ENCODE measurements at regions not wholly inside any gene's neighbourhood (a gene's known extent, or its start where the extent isn't known, plus 50 kb on each side); places are given as distances from the start of the nearest gene placed in this dataset.

GRCh38 chr3:152719264-152719663 lies 115.7 kb upstream of the P2RY1 start:
- Histone ChIP-seq H3K9me3 (no peaks in the 10 kb centered on the region), H3K27me3 (no peaks in the 10 kb centered on the region), H3K36me3 (no peaks in the 10 kb centered on the region), H3K4me1 (peaks cover 0 to 19% (median 4%) of the 10 kb centered on the region in 3 donors), H3K4me3 (no peak overlapping the region), H3K27ac (peak overlapping the region in 3 of 4 donors; percentile 15 to 45 (median 43))
- no peak for DNase-seq
- TF ChIP-seq CTCF (IDR thresholded peaks at IDR 0.05), result no peak
- no peak for TF ChIP-seq POLR2A (IDR thresholded peaks at IDR 0.05)
- WGBS, 2 donors, result 43 to 44% methylated on average over 2 of the region's 2 CpGs
- intact Hi-C loops (cut with DNase I), result no loop called here

- H3K27ac ChIP-seq, result no peak overlapping the region
- H3K27me3 ChIP-seq, result no peaks in the 10 kb centered on the region
- no peak for TF ChIP-seq CTCF (IDR thresholded peaks at IDR 0.05)
- TF ChIP-seq POLR2A (IDR thresholded peaks at IDR 0.05), result no peak
- no peak for DNase-seq
- no peaks in the 10 kb centered on the region for H3K36me3 ChIP-seq
- no peak overlapping the region for H3K4me3 ChIP-seq
- intact Hi-C loops (cut with DNase I), result no loop called here
- WGBS, 2 donors, result 83 to 86% methylated on average over 4 of the region's 4 CpGs
- H3K9me3 ChIP-seq, result no peaks in the 10 kb centered on the region
- H3K4me1 ChIP-seq, result peaks cover 0 to 19% (median 4%) of the 10 kb centered on the region in 3 donors
Measured at GRCh38 chr3:152720951-152721718, 113.8 kb upstream of the P2RY1 start.

GRCh38 chr3:152724270-152724669 lies 110.7 kb upstream of the P2RY1 start:
- H3K4me1 ChIP-seq, result peaks cover 0 to 1% (median 0%) of the 10 kb centered on the region in 3 donors
- no peak for DNase-seq
- no peaks in the 10 kb centered on the region for H3K36me3 ChIP-seq
- TF ChIP-seq POLR2A (IDR thresholded peaks at IDR 0.05) (no peak), CTCF (IDR thresholded peaks at IDR 0.05) (no peak)
- no peaks in the 10 kb centered on the region for H3K27me3 ChIP-seq
- WGBS, 2 donors, result 86 to 87% methylated on average over 1 of the region's 1 CpG
- no peak overlapping the region for H3K27ac ChIP-seq
- no peak overlapping the region for H3K4me3 ChIP-seq
- intact Hi-C loops (cut with DNase I), result no loop called here
- H3K9me3 ChIP-seq, result no peaks in the 10 kb centered on the region

- no peaks in the 10 kb centered on the region for H3K9me3 ChIP-seq
- H3K4me1 ChIP-seq, result no peaks in the 10 kb centered on the region
- no peak for DNase-seq
- WGBS, 2 donors, result 58% methylated on average over 2 of the region's 2 CpGs
- intact Hi-C loops (cut with DNase I), result no loop called here
- H3K36me3 ChIP-seq, result no peaks in the 10 kb centered on the region
- H3K27ac ChIP-seq, result no peak overlapping the region
- H3K4me3 ChIP-seq, result no peak overlapping the region
- no peak for TF ChIP-seq CTCF (IDR thresholded peaks at IDR 0.05)
- TF ChIP-seq POLR2A (IDR thresholded peaks at IDR 0.05), result no peak
- no peaks in the 10 kb centered on the region for H3K27me3 ChIP-seq
Measured at GRCh38 chr3:152728231-152728980, 106.5 kb upstream of the P2RY1 start.

- Histone ChIP-seq H3K4me3 (no peak overlapping the region), H3K9me3 (no peaks in the 10 kb centered on the region), H3K4me1 (no peaks in the 10 kb centered on the region), H3K27ac (no peak overlapping the region), H3K27me3 (no peaks in the 10 kb centered on the region), H3K36me3 (no peaks in the 10 kb centered on the region)
- intact Hi-C loops (cut with DNase I), result no loop called here
- WGBS, 2 donors, result 73 to 84% methylated on average over 5 of the region's 5 CpGs
- TF ChIP-seq POLR2A (IDR thresholded peaks at IDR 0.05) (no peak), CTCF (IDR thresholded peaks at IDR 0.05) (no peak)
- DNase-seq, result no peak
Measured at GRCh38 chr3:152729906-152730305, 105.0 kb upstream of the P2RY1 start.

Data from esophagus squamous epithelium (tissue), 5 donors.